K562 (cell line): ENCODE measurements at regions not wholly inside any gene's neighbourhood (a gene's known extent, or its start where the extent isn't known, plus 50 kb on each side); places are given as distances from the start of the nearest gene placed in this dataset.

ENCODE experiments used
- HMGN3 ChIP-seq: IDR thresholded peaks from 2 replicates; pipeline ENCODE4 v1.6.1; 2011; ENCODE audit warnings: borderline replicate concordance, low read depth, mild to moderate bottlenecking, mixed read lengths, low read length; ENCODE audit not compliant: insufficient read length; ENCODE audit errors: extremely low read depth
- MTA3 ChIP-seq: fragments of 450-650 bp; formaldehyde crosslinking; IDR thresholded peaks from 2 replicates; pipeline ENCODE4 v1.6.1; 2017; ENCODE audit warnings: mild to moderate bottlenecking, borderline replicate concordance
- TF ChIP-seq, protein P1 (sequence below): fragments of 250-450 bp; sonication (Bioruptor Pico); IDR thresholded peaks from 2 replicates; pipeline ENCODE4 v1.4.0; 2020; ENCODE audit warnings: mild to moderate bottlenecking

DNA sequence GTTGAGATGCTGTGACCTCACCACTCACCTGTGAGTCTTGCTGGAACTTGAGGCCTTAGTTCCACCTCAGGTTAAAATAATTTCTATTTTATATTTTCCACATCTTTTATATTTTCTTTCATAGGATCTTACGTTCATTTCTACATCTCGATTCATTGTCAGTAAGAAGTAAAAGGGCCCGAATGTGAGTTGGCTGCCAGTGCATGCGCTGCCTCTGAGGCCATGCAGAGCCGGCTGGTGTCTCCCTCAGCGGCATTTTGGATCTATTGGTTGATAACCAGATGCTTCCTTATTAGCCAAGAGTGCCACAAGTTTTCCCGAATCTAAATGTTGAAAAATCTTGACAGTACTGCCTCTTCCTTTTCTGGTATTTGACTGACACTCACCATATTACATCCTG lies 347.3 kb downstream of the TEX29 start:
- no peak for TF ChIP-seq HMGN3
- no peak for TF ChIP-seq MTA3
- TF ChIP-seq, protein P1, sequence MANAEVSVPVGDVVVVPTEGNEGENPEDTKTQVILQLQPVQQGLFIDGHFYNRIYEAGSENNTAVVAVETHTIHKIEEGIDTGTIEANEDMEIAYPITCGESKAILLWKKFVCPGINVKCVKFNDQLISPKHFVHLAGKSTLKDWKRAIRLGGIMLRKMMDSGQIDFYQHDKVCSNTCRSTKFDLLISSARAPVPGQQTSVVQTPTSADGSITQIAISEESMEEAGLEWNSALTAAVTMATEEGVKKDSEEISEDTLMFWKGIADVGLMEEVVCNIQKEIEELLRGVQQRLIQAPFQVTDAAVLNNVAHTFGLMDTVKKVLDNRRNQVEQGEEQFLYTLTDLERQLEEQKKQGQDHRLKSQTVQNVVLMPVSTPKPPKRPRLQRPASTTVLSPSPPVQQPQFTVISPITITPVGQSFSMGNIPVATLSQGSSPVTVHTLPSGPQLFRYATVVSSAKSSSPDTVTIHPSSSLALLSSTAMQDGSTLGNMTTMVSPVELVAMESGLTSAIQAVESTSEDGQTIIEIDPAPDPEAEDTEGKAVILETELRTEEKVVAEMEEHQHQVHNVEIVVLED: no peak
